ENCODE measurements at regions not wholly inside any gene's neighbourhood (a gene's known extent, or its start where the extent isn't known, plus 50 kb on each side); places are given as distances from the start of the nearest gene placed in this dataset.

GRCh38 chr4:184575306-184575705 is 73.9 kb downstream of the CASP3 start:
- no peak overlapping the region for H3K4me3 ChIP-seq (replicated peaks; ENCODE audit: insufficient read depth, low read length)
- no peaks in the 10 kb centered on the region for H3K27me3 ChIP-seq (ENCODE audit: insufficient read depth, poor library complexity, severe bottlenecking)
- no peak overlapping the region for H3K27ac ChIP-seq (replicated peaks)
- TF ChIP-seq POLR2AphosphoS5 (IDR thresholded peaks at IDR 0.05; ENCODE audit: low read depth) (no peak), REST (IDR thresholded peaks at IDR 0.05; ENCODE audit: insufficient replicate concordance, low read depth) (no peak), CTCF (IDR thresholded peaks at IDR 0.05; ENCODE audit: insufficient read depth, low read length) (no peak), SPI1 (IDR thresholded peaks at IDR 0.05; ENCODE audit: borderline replicate concordance, low read depth) (no peak), GABPA (IDR thresholded peaks at IDR 0.05; ENCODE audit: low read depth) (no peak)
- peak in 1 of 2 experiments; percentile 3 for DNase-seq (ENCODE audit: low read depth in 1 of 2, low spot score in 1 of 2)

- no peak overlapping the region for H3K4me3 ChIP-seq (replicated peaks; ENCODE audit: insufficient read depth, low read length)
- TF ChIP-seq CTCF (IDR thresholded peaks at IDR 0.05; ENCODE audit: insufficient read depth, low read length) (no peak), POLR2AphosphoS5 (IDR thresholded peaks at IDR 0.05; ENCODE audit: low read depth) (no peak), GABPA (IDR thresholded peaks at IDR 0.05; ENCODE audit: low read depth) (no peak), REST (IDR thresholded peaks at IDR 0.05; ENCODE audit: insufficient replicate concordance, low read depth) (no peak), SPI1 (IDR thresholded peaks at IDR 0.05; ENCODE audit: borderline replicate concordance, low read depth) (no peak)
- H3K27ac ChIP-seq (replicated peaks): no peak overlapping the region
- DNase-seq (ENCODE audit: low read depth in 1 of 2, low spot score in 1 of 2): no peak
- no peaks in the 10 kb centered on the region for H3K27me3 ChIP-seq (ENCODE audit: insufficient read depth, poor library complexity, severe bottlenecking)
These were observed 74.4 kb downstream of the CASP3 start for GRCh38 chr4:184574861-184575260.

GRCh38 chr4:184573701-184574100 is 75.5 kb downstream of the CASP3 start:
- DNase-seq (ENCODE audit: low read depth in 1 of 2, low spot score in 1 of 2): no peak
- TF ChIP-seq CTCF (IDR thresholded peaks at IDR 0.05; ENCODE audit: insufficient read depth, low read length): no peak
- no peak for TF ChIP-seq POLR2AphosphoS5 (IDR thresholded peaks at IDR 0.05; ENCODE audit: low read depth)
- no peak for TF ChIP-seq GABPA (IDR thresholded peaks at IDR 0.05; ENCODE audit: low read depth)
- no peak for TF ChIP-seq REST (IDR thresholded peaks at IDR 0.05; ENCODE audit: insufficient replicate concordance, low read depth)
- no peak for TF ChIP-seq SPI1 (IDR thresholded peaks at IDR 0.05; ENCODE audit: borderline replicate concordance, low read depth)
- no peaks in the 10 kb centered on the region for H3K27me3 ChIP-seq (ENCODE audit: insufficient read depth, poor library complexity, severe bottlenecking)
- no peak overlapping the region for H3K27ac ChIP-seq (replicated peaks)
- H3K4me3 ChIP-seq (replicated peaks; ENCODE audit: insufficient read depth, low read length): no peak overlapping the region
